ENCODE measurements at regions not wholly inside any gene's neighbourhood (a gene's known extent, or its start where the extent isn't known, plus 50 kb on each side); places are given as distances from the start of the nearest gene placed in this dataset.
"Not testable (repeated sequence)": the region's sequence is repeated elsewhere in the genome, so short reads cannot be mapped to it uniquely, and the experiment has no call there.

- no peak for ATAC-seq
- intact Hi-C loops (cut with DNase I, micrococcal nuclease) = no loop called here
- no peak for TF ChIP-seq CTCF (IDR thresholded peaks at IDR 0.05)
These were observed 391.2 kb downstream of the PRELID2 start for GRCh38 chr5:145443964-145444363.

GRCh38 chr5:145443366-145443765 lies 391.8 kb downstream of the PRELID2 start:
- H3K9me3 ChIP-seq = peaks cover under 1% of the 10 kb centered on the region
- intact Hi-C loops (cut with DNase I, micrococcal nuclease) = no loop called here
- no peaks in the 10 kb centered on the region for H3K36me3 ChIP-seq (ENCODE audit: low read depth)
- no peak for ATAC-seq
- no peak overlapping the region for H3K4me3 ChIP-seq
- H3K4me1 ChIP-seq (ENCODE audit: low read depth) = no peaks in the 10 kb centered on the region
- no peak for TF ChIP-seq CTCF (IDR thresholded peaks at IDR 0.05)
- no peak for DNase-seq

More at GRCh38 chr5:145443964-145444363, 391.2 kb downstream of the PRELID2 start:
- Histone ChIP-seq H3K4me1 (ENCODE audit: low read depth) (no peaks in the 10 kb centered on the region), H3K9me3 (peaks cover 3% of the 10 kb centered on the region), H3K4me3 (no peak overlapping the region), H3K36me3 (ENCODE audit: low read depth) (no peaks in the 10 kb centered on the region)
- no peak for DNase-seq

GRCh38 chr5:145442661-145443060 lies 392.5 kb downstream of the PRELID2 start:
- H3K4me3 ChIP-seq; ATAC-seq; DNase-seq; H3K9me3 ChIP-seq; intact Hi-C loops (cut with DNase I, micrococcal nuclease); H3K4me1 ChIP-seq (ENCODE audit: low read depth); H3K36me3 ChIP-seq (ENCODE audit: low read depth): not testable (repeated sequence)

- Histone ChIP-seq H3K4me3 (no peak overlapping the region), H3K9me3 (no peaks in the 10 kb centered on the region), H3K36me3 (ENCODE audit: low read depth) (no peaks in the 10 kb centered on the region), H3K4me1 (ENCODE audit: low read depth) (no peaks in the 10 kb centered on the region)
- DNase-seq (no peak), ATAC-seq (no peak)
- no peak for TF ChIP-seq CTCF (IDR thresholded peaks at IDR 0.05)
- intact Hi-C loops (cut with DNase I, micrococcal nuclease) = no loop called here
These were observed 393.9 kb downstream of the PRELID2 start for GRCh38 chr5:145441228-145441627.

GRCh38 chr5:145437627-145438026 lies 397.5 kb downstream of the PRELID2 start:
- Histone ChIP-seq H3K4me1 (ENCODE audit: low read depth) (no peaks in the 10 kb centered on the region), H3K4me3 (no peak overlapping the region), H3K9me3 (no peaks in the 10 kb centered on the region), H3K36me3 (ENCODE audit: low read depth) (no peaks in the 10 kb centered on the region)
- TF ChIP-seq CTCF (IDR thresholded peaks at IDR 0.05) = no peak
- no peak for DNase-seq
- ATAC-seq = no peak
- intact Hi-C loops (cut with DNase I, micrococcal nuclease) = no loop called here

GRCh38 chr5:145433077-145433476 lies 402.1 kb downstream of the PRELID2 start:
- DNase-seq (no peak), ATAC-seq (no peak)
- H3K9me3 ChIP-seq = no peaks in the 10 kb centered on the region
- intact Hi-C loops (cut with DNase I, micrococcal nuclease) = no loop called here
- H3K4me1 ChIP-seq (ENCODE audit: low read depth) = no peaks in the 10 kb centered on the region
- no peak for TF ChIP-seq CTCF (IDR thresholded peaks at IDR 0.05)
- no peaks in the 10 kb centered on the region for H3K36me3 ChIP-seq (ENCODE audit: low read depth)
- no peak overlapping the region for H3K4me3 ChIP-seq
